GM18907 (cell line): ENCODE measurements at regions not wholly inside any gene's neighbourhood (a gene's known extent, or its start where the extent isn't known, plus 50 kb on each side); places are given as distances from the start of the nearest gene placed in this dataset.
"Not testable (repeated sequence)": the region's sequence is repeated elsewhere in the genome, so short reads cannot be mapped to it uniquely, and the experiment has no call there.

Source experiments
- ATAC-seq: cut with Tn5 transposase; IDR thresholded peaks from one replicate; pipeline ENCODE4 v1.9.1; 2021; ENCODE audit warnings: mild to moderate bottlenecking, moderate library complexity; ENCODE audit not compliant: unreplicated experiment

GRCh38 chr4:179051206-179051605 is 1609.0 kb upstream of the AGA start:
- ATAC-seq: no peak

GRCh38 chr4:179059396-179059795 is 1617.2 kb upstream of the AGA start:
- no peak for ATAC-seq

GRCh38 chr4:179066254-179066653 is 1624.0 kb upstream of the AGA start:
- ATAC-seq: not testable (repeated sequence)

- ATAC-seq: no peak
Measured at GRCh38 chr4:179071131-179071530, 1628.9 kb upstream of the AGA start.

GRCh38 chr4:179076865-179077264 is 1634.6 kb upstream of the AGA start:
- ATAC-seq: no peak

GRCh38 chr4:179095585-179096221 is 1653.5 kb upstream of the AGA start:
- ATAC-seq: no peak

GRCh38 chr4:179097741-179098140 is 1655.5 kb upstream of the AGA start:
- no peak for ATAC-seq

GRCh38 chr4:179110356-179110755 is 1668.1 kb upstream of the AGA start:
- no peak for ATAC-seq

GRCh38 chr4:179110816-179111215 is 1668.6 kb upstream of the AGA start:
- ATAC-seq: no peak

GRCh38 chr4:179112441-179113170 is 1670.4 kb upstream of the AGA start:
- ATAC-seq: no peak

GRCh38 chr4:179114615-179115014 is 1672.4 kb upstream of the AGA start:
- no peak for ATAC-seq

GRCh38 chr4:179116011-179116410 is 1673.8 kb upstream of the AGA start:
- no peak for ATAC-seq

- no peak for ATAC-seq
Measured at GRCh38 chr4:179116581-179116980, 1674.3 kb upstream of the AGA start.

GRCh38 chr4:179123084-179123483 is 1680.8 kb upstream of the AGA start:
- no peak for ATAC-seq

GRCh38 chr4:179124419-179124818 is 1682.2 kb upstream of the AGA start:
- no peak for ATAC-seq

- no peak for ATAC-seq
Measured at GRCh38 chr4:179124957-179125356, 1682.7 kb upstream of the AGA start.

- no peak for ATAC-seq
Measured at GRCh38 chr4:179125870-179126269, 1683.6 kb upstream of the AGA start.

GRCh38 chr4:179128299-179128698 is 1686.1 kb upstream of the AGA start:
- no peak for ATAC-seq

GRCh38 chr4:179130122-179130714 is 1688.0 kb upstream of the AGA start:
- ATAC-seq: no peak

- ATAC-seq: no peak
Measured at GRCh38 chr4:179145746-179146525, 1703.7 kb upstream of the AGA start.

- no peak for ATAC-seq
Measured at GRCh38 chr4:179151770-179152169, 1709.5 kb upstream of the AGA start.
